Esophagus squamous epithelium (tissue), 4 donors: ENCODE measurements at regions not wholly inside any gene's neighbourhood (a gene's known extent, or its start where the extent isn't known, plus 50 kb on each side); places are given as distances from the start of the nearest gene placed in this dataset.

Experiments used
- POLR2A ChIP-seq, 4 donors: fragments of 450-650 bp; IDR thresholded peaks; one replicate each; pipeline ENCODE4 v1.6.1; 2017; ENCODE audit warnings: antibody characterized with exemption in 4 of 4, mild to moderate bottlenecking in 4 of 4, moderate library complexity in 3 of 4
- TF ChIP-seq, protein P1 (sequence below), 6 experiments: fragments of 450-650 bp in 4 of 6; fragments of 200-600 bp in 2 of 6; sonication (generic) in 2 of 6; IDR thresholded peaks; one replicate each; pipeline ENCODE4 v1.5.1; 2016 to 2019; ENCODE audit warnings: antibody characterized with exemption in 6 of 6, mild to moderate bottlenecking in 4 of 6, moderate library complexity in 4 of 6

- TF ChIP-seq POLR2A (IDR thresholded peaks at IDR 0.05) = no peak
- TF ChIP-seq, protein P1, sequence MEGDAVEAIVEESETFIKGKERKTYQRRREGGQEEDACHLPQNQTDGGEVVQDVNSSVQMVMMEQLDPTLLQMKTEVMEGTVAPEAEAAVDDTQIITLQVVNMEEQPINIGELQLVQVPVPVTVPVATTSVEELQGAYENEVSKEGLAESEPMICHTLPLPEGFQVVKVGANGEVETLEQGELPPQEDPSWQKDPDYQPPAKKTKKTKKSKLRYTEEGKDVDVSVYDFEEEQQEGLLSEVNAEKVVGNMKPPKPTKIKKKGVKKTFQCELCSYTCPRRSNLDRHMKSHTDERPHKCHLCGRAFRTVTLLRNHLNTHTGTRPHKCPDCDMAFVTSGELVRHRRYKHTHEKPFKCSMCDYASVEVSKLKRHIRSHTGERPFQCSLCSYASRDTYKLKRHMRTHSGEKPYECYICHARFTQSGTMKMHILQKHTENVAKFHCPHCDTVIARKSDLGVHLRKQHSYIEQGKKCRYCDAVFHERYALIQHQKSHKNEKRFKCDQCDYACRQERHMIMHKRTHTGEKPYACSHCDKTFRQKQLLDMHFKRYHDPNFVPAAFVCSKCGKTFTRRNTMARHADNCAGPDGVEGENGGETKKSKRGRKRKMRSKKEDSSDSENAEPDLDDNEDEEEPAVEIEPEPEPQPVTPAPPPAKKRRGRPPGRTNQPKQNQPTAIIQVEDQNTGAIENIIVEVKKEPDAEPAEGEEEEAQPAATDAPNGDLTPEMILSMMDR (IDR thresholded peaks at IDR 0.05) = no peak
Measured at GRCh38 chr4:101600287-101600686, 190.2 kb upstream of the BANK1 start.
